IPS DF 6.9 (cell line): ENCODE measurements at regions not wholly inside any gene's neighbourhood (a gene's known extent, or its start where the extent isn't known, plus 50 kb on each side); places are given as distances from the start of the nearest gene placed in this dataset.

Source experiments
- DNase-seq: peaks from one replicate; pipeline ENCODE4 v3.0.0-alpha.2; 2013; ENCODE audit warnings: low read depth, low spot score
- H3K27ac ChIP-seq: one replicate; pipeline ENCODE4 v1.5.1; 2013; ENCODE audit warnings: low read length, control low read depth
- H3K27me3 ChIP-seq: 2 replicates; pipeline ENCODE4 v1.6.1; 2013; ENCODE audit warnings: mild to moderate bottlenecking, low read length; ENCODE audit not compliant: control insufficient read depth, insufficient read depth
- H3K36me3 ChIP-seq: 2 replicates; pipeline ENCODE4 v1.6.1; 2013; ENCODE audit warnings: low read length; ENCODE audit not compliant: control insufficient read depth, insufficient read depth
- H3K4me1 ChIP-seq: 2 replicates; pipeline ENCODE4 v1.6.1; 2013; ENCODE audit warnings: low read length; ENCODE audit not compliant: control insufficient read depth, insufficient read depth
- H3K4me3 ChIP-seq: 2 replicates; pipeline ENCODE4 v1.5.1; 2013; ENCODE audit warnings: mild to moderate bottlenecking, low read length
- H3K9me3 ChIP-seq: 2 replicates; pipeline ENCODE4 v1.6.1; 2013; ENCODE audit warnings: low read length, inconsistent platforms; ENCODE audit not compliant: control insufficient read depth, insufficient read depth
- WGBS: extraction: QIAGEN DNeasy Blood & Tissue Kit; methylation state at CpG from one replicate; pipeline ENCODE4 v1.1.7; 2013; ENCODE audit warnings: mixed read lengths, missing lambda C conversion rate; ENCODE audit not compliant: insufficient read length, insufficient coverage; 5-methylcytosine and 5-hydroxymethylcytosine counted together

- Histone ChIP-seq H3K27ac (no peak overlapping the region), H3K4me1 (no peaks in the 10 kb centered on the region), H3K36me3 (no peaks in the 10 kb centered on the region), H3K27me3 (no peaks in the 10 kb centered on the region), H3K4me3 (no peak overlapping the region), H3K9me3 (no peaks in the 10 kb centered on the region)
- WGBS = no CpG with 5 or more reads among the region's 5 CpGs
- DNase-seq = no peak
Measured at GRCh38 chr2:107595285-107595684, 231.4 kb upstream of the RGPD4 start.

GRCh38 chr2:107595749-107596148, 230.9 kb upstream of the RGPD4 start:
- H3K27ac ChIP-seq = no peak overlapping the region
- H3K27me3 ChIP-seq = no peaks in the 10 kb centered on the region
- H3K4me3 ChIP-seq = no peak overlapping the region
- H3K36me3 ChIP-seq = no peaks in the 10 kb centered on the region
- no CpG with 5 or more reads among the region's 4 CpGs for whole genome bisulfite sequencing
- no peaks in the 10 kb centered on the region for H3K9me3 ChIP-seq
- no peak for DNase-seq
- H3K4me1 ChIP-seq = no peaks in the 10 kb centered on the region

GRCh38 chr2:107597507-107597906, 229.2 kb upstream of the RGPD4 start:
- Histone ChIP-seq H3K27ac (no peak overlapping the region), H3K4me3 (no peak overlapping the region), H3K36me3 (no peaks in the 10 kb centered on the region), H3K27me3 (no peaks in the 10 kb centered on the region), H3K9me3 (no peaks in the 10 kb centered on the region), H3K4me1 (no peaks in the 10 kb centered on the region)
- no peak for DNase-seq

GRCh38 chr2:107602801-107603200, 223.9 kb upstream of the RGPD4 start:
- H3K27ac ChIP-seq = no peak overlapping the region

GRCh38 chr2:107607054-107607453, 219.6 kb upstream of the RGPD4 start:
- Histone ChIP-seq H3K4me3 (no peak overlapping the region), H3K4me1 (no peaks in the 10 kb centered on the region), H3K36me3 (no peaks in the 10 kb centered on the region), H3K9me3 (no peaks in the 10 kb centered on the region), H3K27ac (no peak overlapping the region), H3K27me3 (no peaks in the 10 kb centered on the region)
- no CpG with 5 or more reads among the region's 1 CpG for WGBS
- DNase-seq = no peak

More at GRCh38 chr2:107602801-107603200, 223.9 kb upstream of the RGPD4 start:
- Histone ChIP-seq H3K9me3 (no peaks in the 10 kb centered on the region), H3K36me3 (no peaks in the 10 kb centered on the region), H3K27me3 (no peaks in the 10 kb centered on the region), H3K4me1 (no peaks in the 10 kb centered on the region), H3K4me3 (no peak overlapping the region)
- whole genome bisulfite sequencing = no CpG with 5 or more reads among the region's 2 CpGs
- DNase-seq = no peak

GRCh38 chr2:107607473-107607872, 219.2 kb upstream of the RGPD4 start:
- no peaks in the 10 kb centered on the region for H3K4me1 ChIP-seq
- H3K27me3 ChIP-seq = no peaks in the 10 kb centered on the region
- no peaks in the 10 kb centered on the region for H3K36me3 ChIP-seq
- H3K4me3 ChIP-seq = no peak overlapping the region
- no peak overlapping the region for H3K27ac ChIP-seq
- WGBS = no CpG with 5 or more reads among the region's 1 CpG
- no peak for DNase-seq
- no peaks in the 10 kb centered on the region for H3K9me3 ChIP-seq

GRCh38 chr2:107615039-107615438, 211.7 kb upstream of the RGPD4 start:
- Histone ChIP-seq H3K4me3 (no peak overlapping the region), H3K27ac (no peak overlapping the region), H3K9me3 (no peaks in the 10 kb centered on the region), H3K27me3 (no peaks in the 10 kb centered on the region), H3K36me3 (no peaks in the 10 kb centered on the region), H3K4me1 (no peaks in the 10 kb centered on the region)
- no peak for DNase-seq

GRCh38 chr2:107618769-107619168, 207.9 kb upstream of the RGPD4 start:
- H3K36me3 ChIP-seq = no peaks in the 10 kb centered on the region
- H3K9me3 ChIP-seq = no peaks in the 10 kb centered on the region
- no peaks in the 10 kb centered on the region for H3K27me3 ChIP-seq
- DNase-seq = no peak
- H3K4me1 ChIP-seq = no peaks in the 10 kb centered on the region
- H3K4me3 ChIP-seq = no peak overlapping the region
- no peak overlapping the region for H3K27ac ChIP-seq

GRCh38 chr2:107621186-107622165, 205.2 kb upstream of the RGPD4 start:
- DNase-seq = no peak
- Histone ChIP-seq H3K27ac (no peak overlapping the region), H3K27me3 (no peaks in the 10 kb centered on the region), H3K4me1 (no peaks in the 10 kb centered on the region), H3K9me3 (no peaks in the 10 kb centered on the region), H3K4me3 (no peak overlapping the region), H3K36me3 (no peaks in the 10 kb centered on the region)
- WGBS = no CpG with 5 or more reads among the region's 5 CpGs

- no CpG with 5 or more reads among the region's 4 CpGs for WGBS
- no peak for DNase-seq
- no peak overlapping the region for H3K4me3 ChIP-seq
- no peaks in the 10 kb centered on the region for H3K4me1 ChIP-seq
- H3K27ac ChIP-seq = no peak overlapping the region
- H3K9me3 ChIP-seq = no peaks in the 10 kb centered on the region
- no peaks in the 10 kb centered on the region for H3K27me3 ChIP-seq
- H3K36me3 ChIP-seq = no peaks in the 10 kb centered on the region
Measured at GRCh38 chr2:107622741-107623310, 203.9 kb upstream of the RGPD4 start.

GRCh38 chr2:107625982-107626381, 200.7 kb upstream of the RGPD4 start:
- Histone ChIP-seq H3K27me3 (no peaks in the 10 kb centered on the region), H3K4me3 (no peak overlapping the region), H3K36me3 (no peaks in the 10 kb centered on the region), H3K27ac (no peak overlapping the region), H3K4me1 (no peaks in the 10 kb centered on the region), H3K9me3 (no peaks in the 10 kb centered on the region; the same call in 1 of the 2 replicates)
- DNase-seq = no peak
